HCT116 (cell line): ENCODE measurements at regions not wholly inside any gene's neighbourhood (a gene's known extent, or its start where the extent isn't known, plus 50 kb on each side); places are given as distances from the start of the nearest gene placed in this dataset.

Source experiments
- ATAC-seq: fragments of 200-7000 bp; cut with Tn5 transposase; 2 replicates; pipeline ENCODE4 v1.9.1; 2020; ENCODE audit warnings: mild to moderate bottlenecking, moderate library complexity
- BruUV-seq: library from RNA; stranded (reverse); fragments of 400-500 nt; replicated peaks from 2 replicates; lab custom pipeline; 2021; lab: Mats Ljungman, UMichigan
- CTCF ChIA-PET: fragments of 300-600 bp; sonication (Branson Sonifier 250); formaldehyde crosslinking; loops from one replicate; lab custom pipeline; 2021; ENCODE audit warnings: antibody characterized with exemption; lab: Charles Lee
- POLR2A ChIA-PET: fragments of 300-600, 350-600 bp; sonication (Branson Sonifier 250); formaldehyde crosslinking; loops from one replicate; lab custom pipeline; 2021; ENCODE audit warnings: antibody characterized with exemption; lab: Charles Lee
- RAD21 ChIA-PET, 2 experiments: fragments of 300-600 bp; sonication (Branson Sonifier 250); formaldehyde crosslinking; loops; one replicate each; lab custom pipeline; 2023; ENCODE audit warnings: low total read pairs in 2 of 2; ENCODE audit not compliant: uncharacterized antibody in 2 of 2, unreplicated experiment in 2 of 2, low non-redundant PET in 1 of 2; lab: Charles Lee
- DNase-seq: peaks from one replicate; pipeline ENCODE4 v3.0.0-alpha.2; 2010; ENCODE audit warnings: low read depth, low spot score
- H2AFZ ChIP-seq: fragments of 200-600 bp; shearing (Covaris generic), sonication (generic); 2 replicates; pipeline ENCODE4 v1.6.1; 2017; ENCODE audit warnings: low read depth, mixed run types, mixed read lengths, antibody characterized with exemption, low read length; ENCODE audit not compliant: poor library complexity, severe bottlenecking
- H3K27ac ChIP-seq: 2 replicates; pipeline ENCODE4 v1.5.1; 2012; ENCODE audit warnings: low read depth, low read length
- H3K27me3 ChIP-seq: fragments of 200-600 bp; sonication (generic); 2 replicates; pipeline ENCODE4 v1.6.1; 2016; ENCODE audit warnings: mixed run types, low read length, mixed read lengths; ENCODE audit not compliant: insufficient read depth
- H3K36me3 ChIP-seq, 2 experiments: fragments of 200-500 bp in 1 of 2; fragments of 200-600 bp in 1 of 2; sonication (Bioruptor generic) in 1 of 2; sonication (generic) in 1 of 2; 2 replicates each; pipeline versions ENCODE4 v1.5.1 to v1.6.1; 2014 to 2016; ENCODE audit warnings: low read length in 2 of 2, inconsistent platforms in 1 of 2, mixed read lengths in 1 of 2, mixed run types in 1 of 2; ENCODE audit not compliant: insufficient read depth in 2 of 2, control insufficient read depth in 1 of 2
- H3K4me1 ChIP-seq, 2 experiments: fragments of 200-600 bp in 1 of 2; sonication (generic) in 1 of 2; 2 replicates each; pipeline versions ENCODE4 v1.5.1 to v1.6.1; 2012 to 2017; ENCODE audit warnings: low read length in 2 of 2, inconsistent platforms in 1 of 2, mild to moderate bottlenecking in 1 of 2, mixed read lengths in 1 of 2, mixed run types in 1 of 2, moderate library complexity in 1 of 2; ENCODE audit not compliant: insufficient read depth in 2 of 2, control insufficient read depth in 1 of 2
- H3K4me2 ChIP-seq: fragments of 200-600 bp; sonication (generic); 2 replicates; pipeline ENCODE4 v1.6.1; 2017; ENCODE audit warnings: mixed run types, low read length, mixed read lengths
- H3K4me3 ChIP-seq, 2 experiments: fragments of 200-600 bp in 1 of 2; sonication (generic) in 1 of 2; replicated peaks in 1 of 2; 2 replicates each; pipeline ENCODE4 v1.5.1; 2011 to 2016; ENCODE audit warnings: low read length in 2 of 2, control low read depth in 1 of 2, low read depth in 1 of 2, mild to moderate bottlenecking in 1 of 2, mixed read lengths in 1 of 2, mixed run types in 1 of 2
- H3K79me2 ChIP-seq: fragments of 200-600 bp; sonication (generic); 2 replicates; pipeline ENCODE4 v1.6.1; 2017; ENCODE audit warnings: mild to moderate bottlenecking, mixed run types, low read length, moderate library complexity, mixed read lengths; ENCODE audit not compliant: insufficient read depth
- H3K9ac ChIP-seq: fragments of 200-600 bp; sonication (generic); 2 replicates; pipeline ENCODE4 v1.6.1; 2016; ENCODE audit warnings: low read length, mixed read lengths
- H3K9me2 ChIP-seq: fragments of 200-600 bp; sonication (generic), shearing (Covaris generic); 2 replicates; pipeline ENCODE4 v1.6.1; 2017; ENCODE audit warnings: mixed run types, mild to moderate bottlenecking, moderate library complexity; ENCODE audit not compliant: insufficient read depth
- H3K9me3 ChIP-seq, 2 experiments: fragments of 200-500 bp in 1 of 2; fragments of 200-600 bp in 1 of 2; sonication (Bioruptor generic) in 1 of 2; sonication (generic) in 1 of 2; 2 replicates each; pipeline ENCODE4 v1.6.1; 2014 to 2017; ENCODE audit warnings: low read length in 2 of 2, mixed read lengths in 2 of 2, inconsistent platforms in 1 of 2, low read depth in 1 of 2, mild to moderate bottlenecking in 1 of 2, mixed run types in 1 of 2, moderate library complexity in 1 of 2; ENCODE audit not compliant: control insufficient read depth in 1 of 2, insufficient read depth in 1 of 2
- H4K20me1 ChIP-seq: fragments of 200-600 bp; sonication (generic), shearing (Covaris generic); 2 replicates; pipeline ENCODE4 v1.6.1; 2017; ENCODE audit warnings: mixed run types, mild to moderate bottlenecking, moderate library complexity; ENCODE audit not compliant: insufficient read depth
- CBX3 ChIP-seq: IDR thresholded peaks from 2 replicates; pipeline ENCODE4 v1.6.1; 2012; ENCODE audit warnings: low read depth
- ELF1 ChIP-seq: IDR thresholded peaks from 2 replicates; pipeline ENCODE4 v1.6.1; 2012; ENCODE audit warnings: low read depth, borderline replicate concordance
- EZH2 ChIP-seq: fragments of 200-600 bp; sonication (generic); IDR thresholded peaks from 2 replicates; pipeline ENCODE4 v1.6.1; 2017; ENCODE audit warnings: antibody characterized with exemption, mixed run types
- FOSL1 ChIP-seq: IDR thresholded peaks from 2 replicates; pipeline ENCODE4 v1.6.1; 2012; ENCODE audit warnings: low read depth
- MAX ChIP-seq: IDR thresholded peaks from 2 replicates; pipeline ENCODE4 v1.6.1; 2012
- POLR2A ChIP-seq: IDR thresholded peaks from 2 replicates; pipeline ENCODE4 v1.7.0; 2011; ENCODE audit warnings: borderline replicate concordance; ENCODE audit not compliant: insufficient read depth, insufficient read length; ENCODE audit errors: extremely low read depth
- POLR2AphosphoS5 ChIP-seq: IDR thresholded peaks from 2 replicates; pipeline ENCODE4 v1.6.1; 2011; ENCODE audit warnings: mild to moderate bottlenecking, low read depth, low read length, moderate library complexity
- RAD21 ChIP-seq: IDR thresholded peaks from 2 replicates; pipeline ENCODE4 v1.6.1; 2012; ENCODE audit warnings: low read depth, mild to moderate bottlenecking
- REST ChIP-seq: IDR thresholded peaks from 2 replicates; pipeline ENCODE4 v1.6.1; 2012; ENCODE audit warnings: low read depth
- YY1 ChIP-seq: IDR thresholded peaks from 2 replicates; pipeline ENCODE4 v1.6.1; 2011; ENCODE audit warnings: low read length, low read depth, moderate library complexity, mild to moderate bottlenecking; ENCODE audit not compliant: insufficient replicate concordance; ENCODE audit errors: extremely low read depth
- ZFX ChIP-seq: fragments of 450-650 bp; IDR thresholded peaks from 2 replicates; pipeline ENCODE4 v1.6.1; 2017
- ZNF274 ChIP-seq: fragments of 200-500 bp; sonication (Bioruptor generic); IDR thresholded peaks from 2 replicates; pipeline ENCODE4 v1.6.1; 2014; ENCODE audit warnings: mild to moderate bottlenecking, low read depth, low read length, inconsistent platforms
- intact Hi-C: fragments of 100-400 bp; cut with micrococcal nuclease; formaldehyde crosslinking; loops from 2 replicates; pipeline ENCODE4 v1.10.0; 2022
- TF ChIP-seq, protein P1 (sequence below): IDR thresholded peaks from 2 replicates; pipeline ENCODE4 v1.6.1; 2011; ENCODE audit warnings: mild to moderate bottlenecking, low read length, moderate library complexity; ENCODE audit not compliant: insufficient replicate concordance; ENCODE audit errors: extremely low read depth

DNA sequence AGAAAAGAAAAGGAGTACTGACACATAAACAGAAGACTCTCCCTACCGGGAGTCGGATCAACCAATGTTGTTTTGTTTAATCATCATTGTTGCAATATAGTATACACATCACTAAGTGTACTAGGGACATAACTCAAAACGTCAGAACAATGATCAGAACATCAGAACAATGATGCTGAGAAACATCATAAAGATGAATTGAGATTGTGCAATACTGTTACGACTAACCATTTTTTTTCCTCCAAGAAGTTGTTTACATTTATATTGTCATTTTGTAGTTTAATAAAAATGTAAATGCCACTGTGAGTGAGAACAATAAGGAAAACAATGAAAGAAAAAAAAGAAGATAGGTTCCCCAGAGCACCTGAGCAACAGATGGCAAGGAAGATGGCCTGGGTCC is 663.1 kb upstream of the PCDH15 start (continued):
- no peak for TF ChIP-seq REST
- TF ChIP-seq RAD21: no peak
- TF ChIP-seq YY1: no peak
- no peak for TF ChIP-seq ELF1
- TF ChIP-seq POLR2A: no peak
- TF ChIP-seq, protein P1, sequence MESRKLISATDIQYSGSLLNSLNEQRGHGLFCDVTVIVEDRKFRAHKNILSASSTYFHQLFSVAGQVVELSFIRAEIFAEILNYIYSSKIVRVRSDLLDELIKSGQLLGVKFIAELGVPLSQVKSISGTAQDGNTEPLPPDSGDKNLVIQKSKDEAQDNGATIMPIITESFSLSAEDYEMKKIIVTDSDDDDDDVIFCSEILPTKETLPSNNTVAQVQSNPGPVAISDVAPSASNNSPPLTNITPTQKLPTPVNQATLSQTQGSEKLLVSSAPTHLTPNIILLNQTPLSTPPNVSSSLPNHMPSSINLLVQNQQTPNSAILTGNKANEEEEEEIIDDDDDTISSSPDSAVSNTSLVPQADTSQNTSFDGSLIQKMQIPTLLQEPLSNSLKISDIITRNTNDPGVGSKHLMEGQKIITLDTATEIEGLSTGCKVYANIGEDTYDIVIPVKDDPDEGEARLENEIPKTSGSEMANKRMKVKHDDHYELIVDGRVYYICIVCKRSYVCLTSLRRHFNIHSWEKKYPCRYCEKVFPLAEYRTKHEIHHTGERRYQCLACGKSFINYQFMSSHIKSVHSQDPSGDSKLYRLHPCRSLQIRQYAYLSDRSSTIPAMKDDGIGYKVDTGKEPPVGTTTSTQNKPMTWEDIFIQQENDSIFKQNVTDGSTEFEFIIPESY: no peak
- TF ChIP-seq MAX: no peak

DNA sequence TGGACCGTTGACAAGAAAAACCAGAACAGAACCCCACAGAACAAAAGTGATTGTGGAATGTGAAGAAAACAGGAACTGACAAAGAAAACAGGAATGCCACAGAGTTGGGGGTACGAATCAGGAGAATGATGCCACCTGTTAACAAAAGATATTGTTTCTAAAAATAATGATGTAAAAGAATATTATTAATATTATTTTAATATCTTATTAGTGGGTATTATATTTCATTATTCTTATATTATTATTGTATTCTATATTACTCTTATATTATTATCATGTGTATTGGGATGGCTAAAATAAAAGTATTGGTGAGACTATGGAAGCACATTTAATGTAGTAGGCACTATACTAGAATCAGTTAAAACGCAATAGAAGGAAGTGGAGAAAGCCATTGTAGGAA is 659.0 kb upstream of the PCDH15 start:
- intact Hi-C loops: no loop called here
- no peak for TF ChIP-seq FOSL1
- TF ChIP-seq, protein P1: no peak
- TF ChIP-seq REST: no peak
- no peak for TF ChIP-seq EZH2
- no peak for TF ChIP-seq POLR2AphosphoS5
- no peak for TF ChIP-seq ZFX
- TF ChIP-seq CBX3: no peak
- TF ChIP-seq ZNF274: no peak
- TF ChIP-seq POLR2A: no peak
- TF ChIP-seq, all 23 proteins: peak for 0
- no peak overlapping the region for H3K9ac ChIP-seq
- H3K4me3 ChIP-seq: no peak overlapping the region
- no peaks in the 10 kb centered on the region for H3K36me3 ChIP-seq
- H3K27me3 ChIP-seq: no peaks in the 10 kb centered on the region
- ChIA-PET RAD21 (no interaction called here), CTCF (no interaction called here), POLR2A (no interaction called here)
- no peak for DNase-seq
- no peak overlapping the region for H3K4me2 ChIP-seq
- H3K9me3 ChIP-seq: peaks cover 4 to 19% of the 10 kb centered on the region in 2 experiments; a peak in 3 of 4 replicates
- H3K79me2 ChIP-seq: no peaks in the 10 kb centered on the region
- H3K9me2 ChIP-seq: no peaks in the 10 kb centered on the region
- no peaks in the 10 kb centered on the region for H3K4me1 ChIP-seq
- ATAC-seq: no peak
- H4K20me1 ChIP-seq: no peaks in the 10 kb centered on the region
- no TSS peak for BruUV-seq
- no peak overlapping the region for H2AFZ ChIP-seq
- H3K27ac ChIP-seq: no peak overlapping the region
